ENCODE measurements at regions not wholly inside any gene's neighbourhood (a gene's known extent, or its start where the extent isn't known, plus 50 kb on each side); places are given as distances from the start of the nearest gene placed in this dataset.

DNA sequence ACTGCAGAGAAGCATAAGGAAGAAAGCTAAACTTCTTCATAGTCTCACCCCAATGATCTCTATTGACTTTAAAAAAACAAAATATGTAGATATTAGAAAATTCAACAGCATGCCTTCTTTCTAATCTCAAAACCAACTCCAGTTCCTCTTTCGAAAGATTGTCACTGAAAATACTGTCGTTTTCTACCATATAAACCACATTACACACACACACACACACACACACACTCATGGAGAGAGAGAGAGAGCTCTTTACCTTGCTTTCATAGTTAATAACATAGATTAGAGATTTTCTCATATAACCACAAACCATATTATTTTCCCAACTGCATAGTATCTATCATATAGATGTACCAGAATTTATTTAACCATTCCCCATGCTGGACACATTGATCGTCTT is 296.2 kb upstream of the MGMT start:
- TF ChIP-seq, protein P1, sequence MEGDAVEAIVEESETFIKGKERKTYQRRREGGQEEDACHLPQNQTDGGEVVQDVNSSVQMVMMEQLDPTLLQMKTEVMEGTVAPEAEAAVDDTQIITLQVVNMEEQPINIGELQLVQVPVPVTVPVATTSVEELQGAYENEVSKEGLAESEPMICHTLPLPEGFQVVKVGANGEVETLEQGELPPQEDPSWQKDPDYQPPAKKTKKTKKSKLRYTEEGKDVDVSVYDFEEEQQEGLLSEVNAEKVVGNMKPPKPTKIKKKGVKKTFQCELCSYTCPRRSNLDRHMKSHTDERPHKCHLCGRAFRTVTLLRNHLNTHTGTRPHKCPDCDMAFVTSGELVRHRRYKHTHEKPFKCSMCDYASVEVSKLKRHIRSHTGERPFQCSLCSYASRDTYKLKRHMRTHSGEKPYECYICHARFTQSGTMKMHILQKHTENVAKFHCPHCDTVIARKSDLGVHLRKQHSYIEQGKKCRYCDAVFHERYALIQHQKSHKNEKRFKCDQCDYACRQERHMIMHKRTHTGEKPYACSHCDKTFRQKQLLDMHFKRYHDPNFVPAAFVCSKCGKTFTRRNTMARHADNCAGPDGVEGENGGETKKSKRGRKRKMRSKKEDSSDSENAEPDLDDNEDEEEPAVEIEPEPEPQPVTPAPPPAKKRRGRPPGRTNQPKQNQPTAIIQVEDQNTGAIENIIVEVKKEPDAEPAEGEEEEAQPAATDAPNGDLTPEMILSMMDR (IDR thresholded peaks at IDR 0.05) = no peak
- no peak for TF ChIP-seq POLR2A (IDR thresholded peaks at IDR 0.05)
- intact Hi-C loops (cut with DNase I; ENCODE audit: low total_unique reads) = no loop called here
- Histone ChIP-seq H3K36me3 (no peaks in the 10 kb centered on the region), H3K27ac (no peak overlapping the region), H3K4me3 (no peak overlapping the region), H3K27me3 (no peaks in the 10 kb centered on the region), H3K4me1 (no peaks in the 10 kb centered on the region), H3K9me3 (no peaks in the 10 kb centered on the region)
- no peak for DNase-seq

DNA sequence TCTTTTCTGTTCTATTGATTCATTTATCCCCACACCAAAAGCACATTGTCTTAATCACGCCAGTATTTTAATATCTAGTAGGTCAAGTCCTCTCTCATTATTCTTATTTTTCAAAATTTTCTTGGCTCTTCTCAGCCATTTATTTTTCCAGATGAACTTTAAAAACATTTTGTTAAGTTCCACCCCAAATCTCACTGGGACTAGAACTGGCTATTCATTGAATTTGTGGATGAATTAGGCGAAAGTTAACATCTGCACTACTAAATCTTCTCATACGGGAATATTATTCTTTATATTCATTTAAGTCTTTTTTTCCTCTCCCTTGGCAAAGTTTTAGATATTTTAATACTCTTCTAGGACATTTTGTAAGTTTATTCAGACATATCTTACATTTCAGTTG is 295.2 kb upstream of the MGMT start:
- no peak overlapping the region for H3K27ac ChIP-seq
- no peak for TF ChIP-seq POLR2A (IDR thresholded peaks at IDR 0.05)
- TF ChIP-seq, protein P1 (IDR thresholded peaks at IDR 0.05) = no peak
- no peak for DNase-seq
- H3K36me3 ChIP-seq = no peaks in the 10 kb centered on the region
- intact Hi-C loops (cut with DNase I; ENCODE audit: low total_unique reads) = no loop called here
- no peaks in the 10 kb centered on the region for H3K9me3 ChIP-seq
- H3K4me3 ChIP-seq = no peak overlapping the region
- no peaks in the 10 kb centered on the region for H3K4me1 ChIP-seq
- H3K27me3 ChIP-seq = no peaks in the 10 kb centered on the region

- Histone ChIP-seq H3K36me3 (no peaks in the 10 kb centered on the region), H3K27me3 (no peaks in the 10 kb centered on the region), H3K9me3 (no peaks in the 10 kb centered on the region), H3K27ac (no peak overlapping the region), H3K4me3 (no peak overlapping the region), H3K4me1 (no peaks in the 10 kb centered on the region)
- intact Hi-C loops (cut with DNase I; ENCODE audit: low total_unique reads) = no loop called here
- DNase-seq = no peak
- TF ChIP-seq, protein P1 (IDR thresholded peaks at IDR 0.05) = no peak
- TF ChIP-seq POLR2A (IDR thresholded peaks at IDR 0.05) = no peak
These were observed 292.6 kb upstream of the MGMT start for GRCh38 chr10:129174232-129175014.

DNA sequence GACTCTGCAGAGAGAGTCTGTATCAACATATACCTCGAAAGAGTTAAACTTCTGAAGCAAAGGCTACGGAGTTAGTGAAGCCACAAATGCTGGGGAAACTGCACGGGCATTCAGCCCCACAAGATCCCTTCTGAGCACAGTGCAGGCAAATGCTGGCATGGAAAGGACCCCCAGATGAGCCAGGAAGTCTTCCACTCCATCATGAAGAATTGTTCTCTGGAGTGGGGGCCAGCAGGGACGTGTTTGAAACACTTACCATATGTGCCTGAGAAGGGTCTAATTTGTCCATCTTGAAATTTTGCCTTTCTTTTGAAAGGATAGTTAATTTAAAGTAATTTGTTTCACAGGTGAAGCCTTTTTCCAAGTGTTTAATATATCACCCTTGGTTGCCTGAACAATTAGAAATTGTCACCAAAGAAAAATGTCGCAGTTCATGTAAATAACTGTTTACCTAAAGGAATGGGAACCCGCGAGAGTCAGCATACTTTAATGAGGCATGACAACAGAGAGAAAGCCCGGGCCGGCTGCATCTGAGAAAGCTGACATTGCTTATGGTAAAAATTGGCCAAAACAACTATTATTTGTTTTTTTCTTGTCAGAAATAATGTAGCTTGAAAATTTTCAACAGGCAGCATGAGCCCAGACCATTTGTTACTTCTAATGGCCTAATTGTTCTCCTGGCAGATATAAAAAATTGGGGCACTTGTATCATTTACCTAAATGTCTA is 287.6 kb upstream of the MGMT start:
- intact Hi-C loops (cut with DNase I; ENCODE audit: low total_unique reads) = no loop called here
- no peak for TF ChIP-seq POLR2A (IDR thresholded peaks at IDR 0.05)
- TF ChIP-seq, protein P1 (IDR thresholded peaks at IDR 0.05) = no peak
- Histone ChIP-seq H3K4me3 (no peak overlapping the region), H3K4me1 (no peaks in the 10 kb centered on the region), H3K36me3 (no peaks in the 10 kb centered on the region), H3K27me3 (no peaks in the 10 kb centered on the region), H3K27ac (no peak overlapping the region), H3K9me3 (no peaks in the 10 kb centered on the region)
- DNase-seq = no peak

DNA sequence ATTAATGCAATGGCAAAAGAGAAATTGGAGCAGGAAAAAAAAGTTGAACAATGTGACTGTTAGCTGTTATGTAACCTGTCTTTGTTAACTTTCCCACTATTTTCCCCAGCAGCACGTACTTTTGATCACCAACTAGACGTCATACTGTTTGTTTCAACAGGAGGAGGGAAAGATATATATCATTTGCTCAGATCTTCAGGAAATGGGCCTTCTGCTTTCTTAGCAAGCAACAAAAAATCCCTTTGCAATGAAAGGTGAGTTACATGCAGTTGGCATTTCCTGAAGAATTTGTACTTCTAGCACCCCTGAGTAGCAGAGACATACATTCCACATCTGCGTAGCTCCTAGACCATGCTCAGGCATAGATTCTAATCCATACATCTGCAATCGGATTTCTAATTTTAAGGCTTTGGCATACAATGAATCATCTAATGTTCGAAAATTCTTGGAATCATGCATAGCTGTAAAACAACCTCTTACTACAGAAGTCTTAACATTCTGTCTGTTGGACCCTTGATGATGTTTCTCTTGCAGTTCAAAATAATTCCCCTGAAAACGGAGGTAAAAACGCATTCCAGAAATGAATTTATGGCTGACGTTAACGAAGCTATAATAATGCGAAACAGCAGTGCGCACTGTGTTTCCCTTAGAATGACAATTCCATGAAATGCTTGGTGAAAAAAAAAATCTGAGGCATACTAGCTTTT is 286.9 kb upstream of the MGMT start:
- no peaks in the 10 kb centered on the region for H3K4me1 ChIP-seq
- H3K4me3 ChIP-seq = no peak overlapping the region
- intact Hi-C loops (cut with DNase I; ENCODE audit: low total_unique reads) = no loop called here
- H3K9me3 ChIP-seq = no peaks in the 10 kb centered on the region
- no peaks in the 10 kb centered on the region for H3K27me3 ChIP-seq
- no peak overlapping the region for H3K27ac ChIP-seq
- DNase-seq = no peak
- H3K36me3 ChIP-seq = no peaks in the 10 kb centered on the region
- TF ChIP-seq, protein P1 (IDR thresholded peaks at IDR 0.05) = no peak
- no peak for TF ChIP-seq POLR2A (IDR thresholded peaks at IDR 0.05)

Measured in uterus (tissue), 3 donors.